Smooth muscle cell (in vitro differentiated cells): ENCODE measurements at regions not wholly inside any gene's neighbourhood (a gene's known extent, or its start where the extent isn't known, plus 50 kb on each side); places are given as distances from the start of the nearest gene placed in this dataset.
"Not testable (repeated sequence)": the region's sequence is repeated elsewhere in the genome, so short reads cannot be mapped to it uniquely, and the experiment has no call there.

ENCODE experiments used
- DNase-seq: peaks from one replicate; lab custom pipeline; 2025; ENCODE audit not compliant: unreplicated experiment; lab: John Stamatoyannopoulos, UW
- H2AFZ ChIP-seq: fragments of 200-600 bp; sonication (generic); 2 replicates; pipeline ENCODE4 v1.6.0; 2016; ENCODE audit warnings: antibody characterized with exemption, low read depth, mild to moderate bottlenecking
- H3F3A ChIP-seq: fragments of 200-600 bp; sonication (generic); 2 replicates; pipeline ENCODE4 v1.6.0; 2017; ENCODE audit warnings: antibody characterized with exemption, low read depth
- H3K27ac ChIP-seq: fragments of 200-600 bp; sonication (generic); 2 replicates; pipeline ENCODE4 v1.5.1; 2016; ENCODE audit warnings: low read depth, mild to moderate bottlenecking
- H3K27me3 ChIP-seq: fragments of 200-600 bp; sonication (generic); 2 replicates; pipeline ENCODE4 v1.6.1; 2016; ENCODE audit warnings: low read depth, mild to moderate bottlenecking
- H3K36me3 ChIP-seq: fragments of 200-600 bp; sonication (generic); 2 replicates; pipeline ENCODE4 v1.5.1; 2016; ENCODE audit warnings: low read depth
- H3K4me1 ChIP-seq: fragments of 200-600 bp; sonication (generic); 2 replicates; pipeline ENCODE4 v1.5.1; 2016; ENCODE audit warnings: low read depth
- H3K4me2 ChIP-seq: fragments of 200-600 bp; sonication (generic); 2 replicates; pipeline ENCODE4 v1.6.0; 2016; ENCODE audit warnings: mild to moderate bottlenecking
- H3K4me3 ChIP-seq: fragments of 200-600 bp; sonication (generic); 2 replicates; pipeline ENCODE4 v1.5.1; 2016; ENCODE audit warnings: mild to moderate bottlenecking
- H3K79me2 ChIP-seq: fragments of 200-600 bp; sonication (generic); 2 replicates; pipeline ENCODE4 v1.6.0; 2016; ENCODE audit warnings: low read depth, mild to moderate bottlenecking
- H3K9ac ChIP-seq: fragments of 200-600 bp; sonication (generic); 2 replicates; pipeline ENCODE4 v1.6.0; 2016; ENCODE audit warnings: low read depth
- H3K9me3 ChIP-seq: fragments of 200-600 bp; sonication (generic); replicated peaks from 2 replicates; pipeline ENCODE4 v1.5.1; 2016; ENCODE audit warnings: low read depth
- H4K20me1 ChIP-seq: fragments of 200-600 bp; sonication (generic); 2 replicates; pipeline ENCODE4 v1.6.0; 2016; ENCODE audit warnings: low read depth
- WGBS: methylation state at CpG from one replicate; pipeline ENCODE4 v1.1.7; 2016; ENCODE audit warnings: low lambda C conversion rate; 5-methylcytosine and 5-hydroxymethylcytosine counted together
- TF ChIP-seq, protein P1 (sequence below): fragments of 200-600 bp; sonication (generic); IDR thresholded peaks from 2 replicates; pipeline ENCODE4 v1.5.1; 2017; ENCODE audit warnings: borderline replicate concordance, mild to moderate bottlenecking, antibody characterized with exemption; ENCODE audit not compliant: insufficient read depth, poor library complexity, severe bottlenecking

GRCh38 chr22:22322792-22323191, 78.2 kb downstream of the VPREB1 start:
- Histone ChIP-seq H3K27me3 (peaks cover 4% of the 10 kb centered on the region), H3K79me2 (no peaks in the 10 kb centered on the region), H3K36me3 (peaks cover 3% of the 10 kb centered on the region), H3K4me2 (no peak overlapping the region), H3K9me3 (no peaks in the 10 kb centered on the region), H3K9ac (no peak overlapping the region), H3F3A (no peaks in the 10 kb centered on the region), H4K20me1 (peaks cover 2% of the 10 kb centered on the region), H3K4me1 (no peaks in the 10 kb centered on the region), H3K4me3 (no peak overlapping the region), H3K27ac (no peak overlapping the region), H2AFZ (no peak overlapping the region)
- WGBS: 95% methylated on average over 10 of the region's 10 CpGs
- no peak for DNase-seq
- TF ChIP-seq, protein P1, sequence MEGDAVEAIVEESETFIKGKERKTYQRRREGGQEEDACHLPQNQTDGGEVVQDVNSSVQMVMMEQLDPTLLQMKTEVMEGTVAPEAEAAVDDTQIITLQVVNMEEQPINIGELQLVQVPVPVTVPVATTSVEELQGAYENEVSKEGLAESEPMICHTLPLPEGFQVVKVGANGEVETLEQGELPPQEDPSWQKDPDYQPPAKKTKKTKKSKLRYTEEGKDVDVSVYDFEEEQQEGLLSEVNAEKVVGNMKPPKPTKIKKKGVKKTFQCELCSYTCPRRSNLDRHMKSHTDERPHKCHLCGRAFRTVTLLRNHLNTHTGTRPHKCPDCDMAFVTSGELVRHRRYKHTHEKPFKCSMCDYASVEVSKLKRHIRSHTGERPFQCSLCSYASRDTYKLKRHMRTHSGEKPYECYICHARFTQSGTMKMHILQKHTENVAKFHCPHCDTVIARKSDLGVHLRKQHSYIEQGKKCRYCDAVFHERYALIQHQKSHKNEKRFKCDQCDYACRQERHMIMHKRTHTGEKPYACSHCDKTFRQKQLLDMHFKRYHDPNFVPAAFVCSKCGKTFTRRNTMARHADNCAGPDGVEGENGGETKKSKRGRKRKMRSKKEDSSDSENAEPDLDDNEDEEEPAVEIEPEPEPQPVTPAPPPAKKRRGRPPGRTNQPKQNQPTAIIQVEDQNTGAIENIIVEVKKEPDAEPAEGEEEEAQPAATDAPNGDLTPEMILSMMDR: no peak

DNA sequence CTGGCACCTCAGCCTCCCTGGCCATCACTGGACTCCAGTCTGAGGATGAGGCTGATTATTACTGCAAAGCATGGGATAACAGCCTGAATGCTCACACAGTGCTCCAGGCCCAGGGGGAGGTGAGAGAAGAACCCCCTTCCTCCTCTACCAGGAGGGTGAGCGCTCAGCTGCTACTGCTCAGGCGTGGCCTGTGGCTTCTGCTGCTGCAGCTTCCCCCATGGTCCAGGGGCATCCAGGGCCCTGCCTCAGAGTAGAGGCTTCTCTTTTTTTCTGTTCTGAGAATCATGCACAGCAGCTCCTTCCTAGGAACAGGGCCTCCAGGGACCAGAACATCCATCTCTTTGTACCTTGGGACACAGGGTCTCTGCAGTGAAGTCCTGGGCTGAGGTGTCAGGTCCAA, 83.1 kb downstream of the VPREB1 start:
- Histone ChIP-seq H3K9ac (no peak overlapping the region), H4K20me1 (no peaks in the 10 kb centered on the region), H3K4me2 (no peak overlapping the region), H3K4me3 (no peak overlapping the region), H3K4me1 (no peaks in the 10 kb centered on the region), H3K9me3 (no peaks in the 10 kb centered on the region), H3K36me3 (no peaks in the 10 kb centered on the region), H3K27me3 (peaks cover 45% of the 10 kb centered on the region), H2AFZ (no peak overlapping the region), H3K27ac (no peak overlapping the region), H3F3A (no peaks in the 10 kb centered on the region), H3K79me2 (no peaks in the 10 kb centered on the region)
- WGBS: 97% methylated on average over 2 of the region's 2 CpGs
- TF ChIP-seq, protein P1: no peak
- no peak for DNase-seq

DNA sequence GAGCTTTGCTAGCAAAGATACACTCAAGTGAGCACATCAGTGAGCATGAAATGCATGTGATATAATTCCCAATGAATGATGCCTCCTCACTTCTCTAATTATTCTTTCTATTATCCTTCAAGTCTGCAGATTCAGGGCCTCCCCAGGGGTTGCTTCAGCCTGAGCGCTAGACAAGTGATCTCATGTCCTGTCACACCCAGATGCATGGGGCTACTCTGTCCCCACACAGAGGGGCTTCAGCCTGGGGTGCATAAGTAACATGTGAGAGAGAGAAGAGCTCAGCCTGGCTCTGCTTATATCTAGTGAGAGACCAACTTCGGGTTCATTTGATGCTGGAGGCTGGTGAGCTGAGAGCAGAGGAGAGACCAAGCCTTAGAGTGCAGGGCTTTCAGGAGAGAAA, 85.2 kb downstream of the VPREB1 start:
- Histone ChIP-seq H3K27ac (no peak overlapping the region), H3F3A (no peaks in the 10 kb centered on the region), H3K79me2 (no peaks in the 10 kb centered on the region), H3K4me1 (no peaks in the 10 kb centered on the region), H3K36me3 (no peaks in the 10 kb centered on the region), H3K9me3 (no peaks in the 10 kb centered on the region), H3K9ac (no peak overlapping the region), H3K27me3 (peaks cover 61% of the 10 kb centered on the region), H3K4me3 (no peak overlapping the region), H2AFZ (no peak overlapping the region), H3K4me2 (no peak overlapping the region), H4K20me1 (no peaks in the 10 kb centered on the region)
- WGBS: 80% methylated on average over 2 of the region's 2 CpGs
- TF ChIP-seq, protein P1: no peak
- DNase-seq: no peak

DNA sequence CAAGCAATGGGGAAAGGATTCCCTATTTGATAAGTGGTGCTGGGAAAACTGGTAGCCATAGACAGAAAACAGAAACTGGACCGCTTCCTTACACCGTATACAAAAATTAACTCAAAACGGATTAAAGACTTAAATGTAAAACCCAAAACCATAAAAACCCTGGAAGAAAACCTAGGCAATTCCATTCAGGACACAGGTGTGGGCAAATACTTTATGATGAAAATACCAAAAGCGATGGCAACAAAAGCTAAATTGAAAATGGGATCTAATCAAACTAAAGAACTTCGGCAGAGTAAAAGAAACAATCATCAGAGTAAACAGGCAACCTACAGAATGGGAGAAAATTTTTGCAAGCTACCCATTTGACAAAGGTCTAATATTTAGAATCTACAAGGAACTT, 91.1 kb downstream of the VPREB1 start:
- H3K4me1 ChIP-seq, DNase-seq, H3K4me3 ChIP-seq, H3K9ac ChIP-seq, H3F3A ChIP-seq, H2AFZ ChIP-seq, H3K36me3 ChIP-seq, H3K4me2 ChIP-seq, H4K20me1 ChIP-seq, H3K79me2 ChIP-seq, H3K9me3 ChIP-seq, H3K27ac ChIP-seq: not testable (repeated sequence)
- peaks cover 72% of the 10 kb centered on the region for H3K27me3 ChIP-seq
- WGBS: 64% methylated on average over 5 of the region's 5 CpGs

GRCh38 chr22:22336333-22336732, 91.7 kb downstream of the VPREB1 start:
- not testable (repeated sequence) for H3K9me3 ChIP-seq, H3K9ac ChIP-seq, H3F3A ChIP-seq, H3K4me1 ChIP-seq, H3K4me3 ChIP-seq, H4K20me1 ChIP-seq, H3K36me3 ChIP-seq, DNase-seq, H3K27ac ChIP-seq, H2AFZ ChIP-seq, H3K4me2 ChIP-seq, H3K79me2 ChIP-seq
- WGBS: 37% methylated on average over 2 of the region's 2 CpGs
- peaks cover 74% of the 10 kb centered on the region for H3K27me3 ChIP-seq

- H3K4me3 ChIP-seq, H3K79me2 ChIP-seq, H4K20me1 ChIP-seq, H3K36me3 ChIP-seq, H3K4me1 ChIP-seq, H3F3A ChIP-seq, H3K27ac ChIP-seq, H3K9me3 ChIP-seq, H3K4me2 ChIP-seq, DNase-seq, H3K9ac ChIP-seq, H2AFZ ChIP-seq: not testable (repeated sequence)
- H3K27me3 ChIP-seq: peaks cover 56% of the 10 kb centered on the region
- WGBS: 66% methylated on average over 3 of the region's 3 CpGs
Observed at GRCh38 chr22:22338778-22339177, 94.2 kb downstream of the VPREB1 start.
